AG04449 (cell line): ENCODE measurements at regions not wholly inside any gene's neighbourhood (a gene's known extent, or its start where the extent isn't known, plus 50 kb on each side); places are given as distances from the start of the nearest gene placed in this dataset.

Experiments
- CTCF ChIA-PET: fragments of 350-600 bp; formaldehyde crosslinking; extraction: SDS; loops from one replicate; lab custom pipeline; 2021; ENCODE audit warnings: antibody characterized with exemption; lab: Yijun Ruan, JAX
- POLR2A ChIA-PET: fragments of 400-600, 350-600 bp; formaldehyde crosslinking; extraction: SDS; loops from one replicate; lab custom pipeline; 2020; ENCODE audit warnings: antibody characterized with exemption, inconsistent platforms; lab: Yijun Ruan, JAX
- DNase-seq: peaks from one replicate; pipeline ENCODE4 v3.0.0-alpha.2; 2010; ENCODE audit warnings: low read depth, low spot score
- H3K4me3 ChIP-seq: 2 replicates; pipeline ENCODE4 v1.5.1; 2011; ENCODE audit warnings: low read depth, mild to moderate bottlenecking, control low read depth, low read length
- TF ChIP-seq, protein P1 (sequence below): IDR thresholded peaks from one replicate; pipeline ENCODE4 v1.5.1; 2011; ENCODE audit warnings: mild to moderate bottlenecking, moderate library complexity, low read length, control low read depth, inconsistent platforms; ENCODE audit not compliant: insufficient read depth; ENCODE audit errors: missing control alignments

DNA sequence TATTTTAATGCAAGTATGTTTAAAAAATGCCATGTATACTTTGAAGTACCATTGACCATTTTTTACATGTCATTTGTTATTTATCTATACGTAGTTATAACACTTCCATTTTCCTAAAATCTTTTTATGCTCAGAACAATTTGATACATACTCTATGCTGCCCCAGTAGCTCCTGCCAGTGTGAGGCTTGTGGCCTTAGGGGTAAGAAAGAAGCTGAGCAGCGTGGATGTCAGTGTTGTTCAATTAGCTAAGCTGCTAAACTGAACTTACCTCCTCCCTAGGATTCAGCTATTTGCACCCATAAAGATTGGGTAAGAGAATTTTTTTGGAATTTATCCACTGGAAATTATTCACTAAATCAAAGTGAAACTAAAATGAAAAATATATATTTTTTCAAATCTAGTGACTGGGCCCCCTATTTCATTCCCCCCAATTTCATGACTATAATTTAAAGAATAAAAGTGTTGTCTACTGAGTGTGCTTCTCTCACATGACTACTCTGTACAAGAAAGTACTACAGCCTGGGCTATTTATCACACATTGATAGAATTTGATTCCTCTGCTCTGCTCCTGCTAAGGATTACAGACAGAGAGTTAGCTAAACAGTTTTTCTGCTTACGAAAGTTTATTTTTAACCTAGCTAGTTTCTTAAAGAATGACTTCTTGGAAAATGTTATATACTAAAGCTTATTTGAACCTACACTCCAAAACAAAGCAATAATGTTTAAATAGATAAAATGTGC, 1030.3 kb upstream of the ADGRL4 start:
- H3K4me3 ChIP-seq: no peak overlapping the region
- POLR2A ChIA-PET: interaction anchor here (0.8 kb wide), 1 partner anchor 23 kb away, joined by 3 read pairs; no protein-coding TSS in a partner anchor

DNA sequence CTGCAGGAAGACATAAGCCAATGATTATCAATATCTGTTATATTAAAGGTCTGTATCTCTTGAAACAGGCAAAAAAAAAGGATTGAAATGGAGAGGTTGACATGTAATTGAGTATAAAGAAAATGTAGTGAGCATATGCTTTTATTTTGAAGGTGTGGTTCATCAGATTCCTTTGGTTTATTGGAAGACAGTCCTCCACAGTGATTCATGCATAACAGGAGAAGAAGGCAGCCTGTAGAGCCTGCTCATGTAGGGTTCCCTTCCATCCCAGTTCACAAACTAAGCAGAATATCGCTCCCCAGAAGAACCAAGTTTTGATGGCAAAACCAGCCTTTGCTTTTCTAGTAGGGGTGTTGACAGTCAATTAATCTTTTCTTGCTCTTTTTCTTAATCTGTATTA, 1016.8 kb upstream of the ADGRL4 start:
- DNase-seq: no peak
- ChIA-PET POLR2A (no interaction called here), CTCF (no interaction called here)
- no peak overlapping the region for H3K4me3 ChIP-seq
- TF ChIP-seq, protein P1, sequence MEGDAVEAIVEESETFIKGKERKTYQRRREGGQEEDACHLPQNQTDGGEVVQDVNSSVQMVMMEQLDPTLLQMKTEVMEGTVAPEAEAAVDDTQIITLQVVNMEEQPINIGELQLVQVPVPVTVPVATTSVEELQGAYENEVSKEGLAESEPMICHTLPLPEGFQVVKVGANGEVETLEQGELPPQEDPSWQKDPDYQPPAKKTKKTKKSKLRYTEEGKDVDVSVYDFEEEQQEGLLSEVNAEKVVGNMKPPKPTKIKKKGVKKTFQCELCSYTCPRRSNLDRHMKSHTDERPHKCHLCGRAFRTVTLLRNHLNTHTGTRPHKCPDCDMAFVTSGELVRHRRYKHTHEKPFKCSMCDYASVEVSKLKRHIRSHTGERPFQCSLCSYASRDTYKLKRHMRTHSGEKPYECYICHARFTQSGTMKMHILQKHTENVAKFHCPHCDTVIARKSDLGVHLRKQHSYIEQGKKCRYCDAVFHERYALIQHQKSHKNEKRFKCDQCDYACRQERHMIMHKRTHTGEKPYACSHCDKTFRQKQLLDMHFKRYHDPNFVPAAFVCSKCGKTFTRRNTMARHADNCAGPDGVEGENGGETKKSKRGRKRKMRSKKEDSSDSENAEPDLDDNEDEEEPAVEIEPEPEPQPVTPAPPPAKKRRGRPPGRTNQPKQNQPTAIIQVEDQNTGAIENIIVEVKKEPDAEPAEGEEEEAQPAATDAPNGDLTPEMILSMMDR: no peak

More for the DNA sequence above, 1030.3 kb upstream of the ADGRL4 start:
- TF ChIP-seq, protein P1: no peak
- CTCF ChIA-PET: no interaction called here
- no peak for DNase-seq

DNA sequence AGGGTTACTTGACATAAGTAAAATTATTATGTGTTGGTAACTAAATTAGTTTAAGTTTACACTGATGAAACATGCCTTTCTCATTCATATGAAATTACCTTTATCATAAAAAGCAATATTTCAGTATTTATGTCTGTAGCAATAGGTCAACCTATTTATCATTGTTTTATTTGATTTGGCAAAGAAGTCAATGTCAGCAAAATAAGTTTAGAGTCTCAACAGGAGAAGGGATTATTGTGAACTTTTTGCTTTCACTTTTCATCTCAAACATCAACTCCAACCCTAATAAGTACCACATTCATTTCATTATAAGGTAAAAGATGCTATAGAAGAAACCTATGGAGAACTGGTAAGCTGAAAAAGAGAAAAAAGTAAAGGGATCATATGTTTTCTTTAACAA, 1015.4 kb upstream of the ADGRL4 start:
- ChIA-PET POLR2A (no interaction called here), CTCF (no interaction called here)
- TF ChIP-seq, protein P1: no peak
- DNase-seq: no peak
- H3K4me3 ChIP-seq: no peak overlapping the region

DNA sequence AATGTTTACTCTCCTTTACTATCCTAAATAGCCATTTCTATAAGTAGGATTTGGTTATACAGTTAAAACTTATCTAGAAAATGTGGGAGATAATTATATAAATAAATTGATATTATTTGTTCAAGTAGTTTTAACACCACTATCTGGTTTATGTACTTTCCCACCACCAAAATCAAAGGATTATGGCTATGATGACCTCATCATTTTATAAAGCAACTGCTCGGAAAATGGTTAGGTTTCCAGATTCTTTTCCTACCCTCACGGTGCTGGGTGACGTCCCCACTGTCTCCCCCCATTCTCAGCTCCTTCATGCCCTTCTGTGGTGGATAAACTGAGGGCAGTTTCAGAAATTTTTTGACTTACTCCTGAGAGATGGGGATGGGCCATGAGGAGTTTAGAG, 1011.8 kb upstream of the ADGRL4 start:
- ChIA-PET POLR2A (no interaction called here), CTCF (no interaction called here)

DNA sequence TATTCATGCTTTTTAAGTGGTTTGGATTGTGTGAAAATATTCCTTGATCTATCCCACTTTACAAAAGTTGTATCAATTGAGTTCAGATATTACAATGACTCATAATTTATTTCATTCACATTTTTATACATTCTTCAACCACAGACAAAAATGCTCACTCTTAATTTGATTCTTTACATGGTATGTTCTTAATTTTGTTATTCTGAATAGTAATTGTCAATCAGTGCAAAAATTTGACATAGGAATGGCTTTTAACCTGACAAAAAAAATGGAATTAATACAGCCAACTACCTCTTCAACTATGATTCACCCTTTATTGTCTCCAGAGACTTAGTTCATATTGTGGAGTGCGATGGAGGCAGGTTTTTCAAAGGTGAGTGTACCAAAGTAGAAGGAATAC, 1002.4 kb upstream of the ADGRL4 start:
- ChIA-PET POLR2A (no interaction called here), CTCF (no interaction called here)
- H3K4me3 ChIP-seq: no peak overlapping the region
- TF ChIP-seq, protein P1: no peak
- no peak for DNase-seq

More for the DNA sequence above, 1011.8 kb upstream of the ADGRL4 start:
- DNase-seq: no peak
- no peak overlapping the region for H3K4me3 ChIP-seq
- TF ChIP-seq, protein P1: no peak

DNA sequence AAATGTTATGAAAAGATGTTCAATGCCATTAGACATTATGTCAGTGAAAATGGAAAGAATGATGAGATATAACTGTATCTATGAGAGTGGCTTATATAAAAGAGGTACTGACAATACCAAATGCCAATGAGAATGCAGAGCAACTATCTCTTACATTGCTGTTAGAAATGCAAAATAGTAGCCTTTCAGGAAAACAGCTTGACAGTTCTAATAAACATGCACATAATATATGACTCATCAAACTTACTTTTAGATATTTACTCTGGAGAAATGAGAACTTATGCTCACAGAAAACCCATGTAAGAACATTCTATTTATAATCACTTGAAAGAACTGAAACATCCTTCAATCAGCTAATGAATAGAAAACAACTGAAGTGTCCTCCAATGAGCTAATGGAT, 996.7 kb upstream of the ADGRL4 start:
- no peak for DNase-seq

More for the DNA sequence above, 996.7 kb upstream of the ADGRL4 start:
- no peak overlapping the region for H3K4me3 ChIP-seq
- TF ChIP-seq, protein P1: no peak
- CTCF ChIA-PET: no interaction called here
- POLR2A ChIA-PET: no interaction called here
